Effector memory CD4-positive, alpha-beta T cell (primary cell): ENCODE measurements at regions not wholly inside any gene's neighbourhood (a gene's known extent, or its start where the extent isn't known, plus 50 kb on each side); places are given as distances from the start of the nearest gene placed in this dataset.

Source experiments
- DNase-seq, 3 donors: peaks; one replicate each; pipeline ENCODE4 v3.0.0-alpha.2; 2020
- H3K27ac ChIP-seq: 2 replicates; pipeline ENCODE4 v1.7.0; 2013; ENCODE audit warnings: mild to moderate bottlenecking, low read length, moderate library complexity; ENCODE audit not compliant: insufficient read depth, poor library complexity, severe bottlenecking
- H3K27me3 ChIP-seq: replicated peaks from 2 replicates; pipeline ENCODE4 v1.7.0; 2013; ENCODE audit warnings: mild to moderate bottlenecking, low read length; ENCODE audit not compliant: insufficient read depth, control insufficient read depth, poor library complexity, severe bottlenecking
- H3K36me3 ChIP-seq: 2 replicates; pipeline ENCODE4 v1.7.0; 2013; ENCODE audit warnings: mild to moderate bottlenecking, low read length, moderate library complexity; ENCODE audit not compliant: control insufficient read depth, insufficient read depth
- H3K4me1 ChIP-seq: 2 replicates; pipeline ENCODE4 v1.7.0; 2013; ENCODE audit warnings: low read length, mild to moderate bottlenecking; ENCODE audit not compliant: control insufficient read depth, insufficient read depth, poor library complexity, severe bottlenecking
- H3K4me3 ChIP-seq: 2 replicates; pipeline ENCODE4 v1.7.0; 2013; ENCODE audit warnings: low read length, low read depth, mild to moderate bottlenecking; ENCODE audit not compliant: insufficient read depth, poor library complexity, severe bottlenecking
- H3K9me3 ChIP-seq: 2 replicates; pipeline ENCODE4 v1.7.0; 2013; ENCODE audit warnings: mild to moderate bottlenecking, low read length, moderate library complexity; ENCODE audit not compliant: control insufficient read depth

DNA sequence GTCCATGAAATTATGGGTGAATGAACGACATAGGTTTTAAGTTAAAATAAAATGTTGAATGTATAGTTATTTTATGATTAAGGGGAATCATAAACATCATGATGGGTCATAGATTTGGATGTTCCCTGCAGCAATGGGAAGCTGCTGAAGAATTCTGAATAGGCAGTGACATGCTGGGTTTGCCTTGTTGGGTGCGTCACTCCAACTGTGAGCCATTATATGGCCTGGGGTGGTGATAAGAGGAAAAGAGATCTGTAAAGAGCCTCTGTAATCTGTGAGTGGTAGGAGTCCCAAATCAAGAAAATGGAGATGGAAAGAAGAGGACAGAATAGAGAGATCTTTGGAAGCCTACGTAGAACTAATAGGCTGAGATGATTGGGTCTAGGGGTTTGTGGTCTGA lies 58.1 kb upstream of the GPR26 start:
- no peak overlapping the region for H3K4me3 ChIP-seq
- no peaks in the 10 kb centered on the region for H3K36me3 ChIP-seq
- no peaks in the 10 kb centered on the region for H3K9me3 ChIP-seq
- H3K4me1 ChIP-seq = no peaks in the 10 kb centered on the region
- H3K27me3 ChIP-seq = no peaks in the 10 kb centered on the region
- no peak for DNase-seq
- no peak overlapping the region for H3K27ac ChIP-seq

- Histone ChIP-seq H3K4me3 (no peak overlapping the region), H3K9me3 (no peaks in the 10 kb centered on the region), H3K27ac (no peak overlapping the region), H3K36me3 (no peaks in the 10 kb centered on the region), H3K4me1 (no peaks in the 10 kb centered on the region), H3K27me3 (no peaks in the 10 kb centered on the region)
- no peak for DNase-seq
These were observed 54.9 kb upstream of the GPR26 start for GRCh38 chr10:123611243-123611642.

DNA sequence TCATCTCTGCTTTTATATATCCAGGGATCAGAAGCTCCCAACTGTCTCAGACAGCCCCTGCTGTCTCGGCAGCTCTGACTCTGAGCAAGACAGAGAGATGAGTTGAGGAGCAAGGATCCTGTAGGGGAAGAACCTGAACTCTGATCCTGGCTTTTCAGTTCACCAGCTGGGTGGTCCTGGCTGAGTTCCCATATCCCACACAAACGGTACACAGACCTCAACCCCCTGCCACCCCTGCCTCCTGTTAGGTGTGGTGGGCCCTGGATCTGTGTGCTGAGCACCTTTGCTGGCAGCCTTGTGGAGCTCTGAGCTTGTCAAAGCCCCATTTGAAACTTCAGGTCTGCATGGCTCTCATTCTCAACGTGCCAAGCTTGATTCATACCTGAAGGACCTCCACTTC lies 54.3 kb upstream of the GPR26 start:
- Histone ChIP-seq H3K27me3 (no peaks in the 10 kb centered on the region), H3K4me1 (no peaks in the 10 kb centered on the region), H3K27ac (no peak overlapping the region), H3K9me3 (no peaks in the 10 kb centered on the region), H3K4me3 (no peak overlapping the region), H3K36me3 (no peaks in the 10 kb centered on the region)
- no peak for DNase-seq

DNA sequence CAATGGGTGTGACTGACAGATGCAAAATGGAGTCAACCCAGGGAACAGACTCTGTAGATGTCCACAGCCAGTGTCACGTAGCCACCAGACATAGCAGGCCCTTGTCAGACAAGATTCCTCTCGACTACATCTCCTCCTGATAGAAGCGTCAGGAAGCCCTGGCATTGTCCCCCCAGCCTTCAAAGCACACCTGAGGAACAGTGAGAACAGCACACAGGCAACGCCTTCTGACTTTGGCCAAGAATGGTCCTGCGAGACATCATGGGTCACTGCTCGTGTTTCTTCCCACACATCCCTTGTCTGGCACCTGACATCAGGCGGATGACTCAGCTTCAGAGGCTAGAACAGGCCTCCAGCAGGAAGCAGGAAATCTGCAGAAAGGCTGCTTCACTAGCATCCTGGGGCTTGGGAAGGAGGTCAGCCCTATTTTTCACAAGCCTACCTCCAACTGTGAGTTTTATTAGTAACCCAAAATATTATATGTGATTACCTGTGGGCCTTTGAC lies 52.8 kb upstream of the GPR26 start:
- Histone ChIP-seq H3K27ac (no peak overlapping the region), H3K4me1 (no peaks in the 10 kb centered on the region), H3K4me3 (no peak overlapping the region), H3K9me3 (no peaks in the 10 kb centered on the region), H3K36me3 (no peaks in the 10 kb centered on the region), H3K27me3 (no peaks in the 10 kb centered on the region)
- DNase-seq = no peak

DNA sequence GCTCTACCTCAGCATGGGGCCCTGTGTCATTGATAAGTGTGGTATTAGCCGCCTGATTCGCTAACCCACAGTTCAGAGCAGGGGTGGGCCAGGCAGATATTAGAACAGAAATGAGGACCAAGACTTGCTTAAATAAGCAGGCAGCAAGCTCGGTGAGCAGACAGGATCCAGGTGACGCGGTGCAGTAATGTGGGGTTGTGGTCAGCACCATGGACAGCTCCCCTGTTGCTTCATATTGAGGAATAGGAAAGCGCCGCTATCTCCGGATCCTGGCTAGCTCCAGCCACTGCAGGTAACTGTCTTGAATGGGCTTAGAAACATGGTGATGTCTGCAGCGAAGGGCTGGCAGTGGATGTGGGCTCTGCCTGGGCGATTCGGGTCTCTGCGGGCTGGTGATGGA lies 51.3 kb upstream of the GPR26 start:
- Histone ChIP-seq H3K4me1 (no peaks in the 10 kb centered on the region), H3K4me3 (no peak overlapping the region), H3K9me3 (no peaks in the 10 kb centered on the region), H3K27ac (no peak overlapping the region), H3K36me3 (no peaks in the 10 kb centered on the region), H3K27me3 (no peaks in the 10 kb centered on the region)
- peak in 1 of 3 donors; percentile 6 for DNase-seq
